HG03558 (cell line): ENCODE measurements at regions not wholly inside any gene's neighbourhood (a gene's known extent, or its start where the extent isn't known, plus 50 kb on each side); places are given as distances from the start of the nearest gene placed in this dataset.
"Not testable (repeated sequence)": the region's sequence is repeated elsewhere in the genome, so short reads cannot be mapped to it uniquely, and the experiment has no call there.

Source experiments
- ATAC-seq: cut with Tn5 transposase; IDR thresholded peaks from one replicate; pipeline ENCODE4 v1.9.1; 2021; ENCODE audit warnings: moderate number of reproducible peaks; ENCODE audit not compliant: unreplicated experiment; ENCODE audit errors: extremely low read depth

- no peak for ATAC-seq
These were observed 378.8 kb downstream of the USP25 start for GRCh38 chr21:16108561-16109075.

- no peak for ATAC-seq
These were observed 383.4 kb downstream of the USP25 start for GRCh38 chr21:16113052-16113715.

- no peak for ATAC-seq
These were observed 385.7 kb downstream of the USP25 start for GRCh38 chr21:16115461-16115860.

GRCh38 chr21:16116069-16116468, 386.3 kb downstream of the USP25 start:
- no peak for ATAC-seq

GRCh38 chr21:16116798-16117197, 387.0 kb downstream of the USP25 start:
- ATAC-seq, result no peak

- no peak for ATAC-seq
These were observed 387.5 kb downstream of the USP25 start for GRCh38 chr21:16117331-16117730.

- no peak for ATAC-seq
These were observed 388.2 kb downstream of the USP25 start for GRCh38 chr21:16117851-16118590.

DNA sequence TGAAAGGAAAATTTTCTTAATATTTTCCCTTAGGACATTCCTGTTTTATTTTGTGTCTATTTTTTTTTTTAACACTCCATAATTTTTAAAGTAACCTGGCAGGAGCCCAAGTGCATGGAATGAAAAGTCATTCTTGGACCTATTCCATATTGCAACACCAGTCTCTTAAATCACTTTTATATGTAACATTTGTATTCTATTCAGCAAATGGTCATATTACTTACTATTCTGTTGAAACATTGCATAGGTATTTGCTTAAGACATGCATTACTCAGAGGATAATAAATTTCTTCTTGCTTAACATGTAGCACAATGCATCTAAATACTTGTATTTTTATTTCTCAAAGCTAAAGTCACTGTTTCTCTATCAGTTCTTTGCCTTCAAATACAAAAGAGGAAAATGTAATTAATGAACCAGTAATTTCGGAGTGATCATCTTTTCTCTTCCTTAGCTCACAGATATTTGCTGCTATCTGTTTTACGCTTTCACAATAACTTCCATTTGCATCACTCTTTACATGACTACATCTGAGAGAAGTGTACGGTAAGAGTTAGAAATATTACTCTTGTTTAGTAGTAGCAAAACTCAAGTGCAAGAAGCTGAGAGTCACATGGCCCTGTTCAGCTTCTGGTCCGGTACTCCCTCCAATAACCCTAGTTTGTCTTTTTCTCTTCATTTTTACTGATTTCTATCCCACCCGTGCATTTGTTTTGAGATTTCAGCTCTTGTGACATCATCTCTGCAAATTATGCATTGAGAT, 394.8 kb downstream of the USP25 start:
- no peak for ATAC-seq

- ATAC-seq, result no peak
These were observed 395.5 kb downstream of the USP25 start for GRCh38 chr21:16125274-16125673.

DNA sequence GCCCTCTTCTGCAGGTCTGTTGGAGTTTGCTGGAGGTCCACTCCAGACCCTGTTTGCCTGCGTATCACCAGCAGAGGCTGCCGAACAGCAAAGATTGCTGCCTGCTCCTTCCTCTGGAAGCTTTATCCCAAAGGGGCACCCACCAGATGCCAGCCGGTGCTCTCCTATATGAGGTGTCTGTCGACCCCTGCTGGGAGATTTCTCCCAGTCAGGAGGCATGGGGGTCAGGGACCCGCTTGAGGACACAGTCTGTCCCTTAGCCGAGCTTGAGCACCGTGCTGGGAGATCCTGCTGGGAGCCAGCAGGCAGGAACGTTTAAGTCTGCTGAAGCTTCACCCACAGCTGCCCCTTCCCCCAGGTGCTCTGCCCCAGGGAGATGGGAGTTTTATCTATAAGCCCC, 402.7 kb downstream of the USP25 start:
- ATAC-seq, result not testable (repeated sequence)

GRCh38 chr21:16133248-16133647, 403.5 kb downstream of the USP25 start:
- ATAC-seq, result no peak

DNA sequence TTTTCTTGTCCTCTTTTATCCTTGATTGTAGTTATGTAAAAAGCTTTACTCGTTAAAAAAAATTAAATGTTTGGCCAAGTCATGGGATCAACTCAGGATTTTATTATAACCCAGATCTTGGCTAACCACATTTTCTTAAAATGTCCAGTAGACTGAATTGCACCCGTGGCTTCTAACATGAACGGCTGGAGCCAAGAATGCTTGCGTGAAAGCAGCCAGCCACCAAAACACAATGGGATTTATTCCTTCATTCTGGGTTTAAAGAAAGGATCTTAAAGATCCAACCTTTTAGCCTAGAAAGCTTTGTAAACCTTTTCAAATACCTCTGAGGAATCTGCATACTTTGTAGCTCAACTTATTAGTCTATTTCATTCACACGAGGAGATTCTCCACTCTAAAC, 404.4 kb downstream of the USP25 start:
- ATAC-seq, result no peak

- ATAC-seq, result no peak
These were observed 407.3 kb downstream of the USP25 start for GRCh38 chr21:16137106-16137505.

GRCh38 chr21:16145052-16145451, 415.3 kb downstream of the USP25 start:
- no peak for ATAC-seq

GRCh38 chr21:16145479-16145878, 415.7 kb downstream of the USP25 start:
- ATAC-seq, result no peak

DNA sequence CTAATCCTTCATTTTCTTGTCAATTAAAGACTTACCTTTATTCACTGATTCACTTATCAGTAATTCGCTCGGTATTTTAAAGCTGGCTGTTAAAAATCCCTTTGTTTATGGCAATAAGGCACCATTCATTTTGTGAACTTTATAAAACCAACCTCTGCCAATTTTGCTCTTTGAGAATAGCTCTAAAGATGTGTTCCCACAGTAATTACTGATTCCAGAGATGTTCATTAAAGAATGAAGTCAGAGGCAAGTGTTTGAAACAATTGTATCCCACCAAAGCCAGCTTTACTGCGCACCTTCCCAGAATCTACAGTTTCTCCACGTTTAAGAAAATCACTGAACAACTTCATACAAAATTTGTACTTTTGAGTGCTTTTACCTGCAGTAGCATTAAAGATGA, 424.5 kb downstream of the USP25 start:
- no peak for ATAC-seq

GRCh38 chr21:16154951-16155635, 425.3 kb downstream of the USP25 start:
- ATAC-seq, result no peak

DNA sequence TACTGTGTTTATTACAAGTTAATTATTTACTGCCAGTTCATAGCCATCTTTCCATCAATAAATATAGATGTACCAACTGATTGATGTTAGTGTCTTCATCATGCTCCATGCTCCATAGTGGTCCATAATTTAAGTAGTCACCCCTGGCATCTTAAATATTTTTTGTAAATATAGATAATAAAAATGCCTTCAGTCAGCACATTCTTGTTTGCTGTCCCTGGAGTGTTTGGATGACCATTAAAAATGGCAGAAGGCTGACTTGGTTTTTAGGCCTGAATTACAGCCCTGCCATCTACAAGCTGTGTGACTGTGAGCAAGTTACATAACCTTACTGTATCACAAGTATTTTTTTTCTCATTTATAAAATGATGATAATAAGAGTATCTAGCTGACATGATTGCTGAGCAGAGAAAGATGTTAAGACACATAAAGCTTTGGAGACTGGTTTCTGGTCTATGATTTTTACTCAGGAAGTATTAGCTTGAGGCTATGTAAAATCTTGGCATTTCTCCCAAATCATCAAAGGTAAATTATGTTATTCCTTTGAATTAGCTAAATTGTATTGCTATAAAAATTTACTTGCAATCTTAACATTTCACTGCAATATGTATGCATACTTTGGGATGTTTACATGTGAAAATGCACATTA, 427.2 kb downstream of the USP25 start:
- ATAC-seq, result no peak

DNA sequence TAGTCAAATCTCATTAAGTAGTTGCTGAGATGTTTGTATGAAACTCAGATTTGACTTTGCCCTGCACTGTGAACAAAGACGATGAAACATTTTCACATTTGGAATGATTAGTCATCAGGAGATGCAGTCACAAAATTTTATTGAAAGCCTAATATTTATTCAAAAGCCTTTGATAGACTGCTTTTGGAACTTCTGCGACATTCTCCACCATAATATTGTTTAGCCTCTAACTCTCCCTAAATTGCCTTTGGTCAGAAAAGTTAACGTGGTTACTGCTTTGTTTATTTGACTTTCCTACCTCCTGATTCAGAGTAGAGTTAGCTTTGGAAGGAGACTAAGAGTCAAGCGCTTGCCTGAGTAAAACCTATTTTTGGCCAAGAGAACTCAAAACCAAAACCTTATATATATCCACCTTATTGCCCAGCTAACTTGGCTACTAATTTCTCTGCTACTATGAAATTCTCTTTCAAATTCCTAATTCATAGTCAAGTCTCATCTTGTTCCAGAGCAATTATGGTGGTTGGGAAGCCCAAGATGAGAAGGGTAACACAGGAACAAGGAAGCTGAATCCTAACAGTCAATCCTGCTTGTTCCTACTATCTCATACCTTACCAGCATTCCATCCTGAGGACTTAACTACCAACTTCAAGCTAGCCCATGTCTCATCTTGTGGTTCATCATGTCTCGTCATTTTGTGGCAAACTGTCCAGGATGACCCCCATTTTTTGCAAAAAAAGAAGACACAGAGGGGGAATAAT, 429.6 kb downstream of the USP25 start:
- ATAC-seq, result no peak
